ENCODE measurements at regions not wholly inside any gene's neighbourhood (a gene's known extent, or its start where the extent isn't known, plus 50 kb on each side); places are given as distances from the start of the nearest gene placed in this dataset.

GRCh38 chr7:121466455-121466854 lies 70.3 kb upstream of the FAM3C start:
- H2AK9ac ChIP-seq (replicated peaks; ENCODE audit: low read depth, low read length, poor library complexity), result no peak overlapping the region

More at GRCh38 chr7:121466455-121466854, 70.3 kb upstream of the FAM3C start:
- ChIA-PET CTCF (no interaction called here), POLR2A (ENCODE audit: unreplicated experiment) (no interaction called here)
- no TSS peak for BruUV-seq (replicated peaks)
- Histone ChIP-seq H2BK15ac (ENCODE audit: low read depth, low read length) (no peak overlapping the region), H3K4me2 (ENCODE audit: low read depth, low read length) (no peak overlapping the region), H3K9ac (ENCODE audit: low read depth, low read length) (no peak overlapping the region), H3K4me1 (ENCODE audit: control insufficient read depth, insufficient read depth, low read length) (no peaks in the 10 kb centered on the region), H3K79me1 (ENCODE audit: low read depth in 1 of 2, low read length in 2 of 2) (no peaks in the 10 kb centered on the region), H2AFZ (replicated peaks; ENCODE audit: low read length, poor library complexity) (no peak overlapping the region), H4K8ac (ENCODE audit: low read depth in 2 of 2, low read length in 2 of 2) (no peak overlapping the region), H2AK5ac (ENCODE audit: low read depth, low read length) (no peak overlapping the region), H3K4ac (ENCODE audit: low read depth, low read length) (no peak overlapping the region), H3K27me3 (ENCODE audit: control insufficient read depth, insufficient read depth, low read length) (no peaks in the 10 kb centered on the region), H3K9me1 (ENCODE audit: insufficient read depth, low read length) (no peaks in the 10 kb centered on the region), H2BK120ac (ENCODE audit: low read depth, low read length) (no peak overlapping the region), H4K91ac (ENCODE audit: insufficient read depth, low read depth, low read length) (no peak overlapping the region), H3K4me3 (ENCODE audit: insufficient read depth, low read depth, low read length) (no peak overlapping the region), H3K56ac (ENCODE audit: extremely low read depth, insufficient read depth, low read length) (no peak overlapping the region), H3K14ac (replicated peaks; ENCODE audit: low read depth, low read length) (no peak overlapping the region), H3K9me3 (ENCODE audit: control insufficient read depth, insufficient read depth, low read length) (no peaks in the 10 kb centered on the region), H3K27ac (ENCODE audit: insufficient read depth, low read length) (no peak overlapping the region), H3K23ac (ENCODE audit: low read depth, low read length) (no peak overlapping the region), H2BK5ac (ENCODE audit: low read depth, low read length, poor library complexity, severe bottlenecking) (no peak overlapping the region), H2BK20ac (ENCODE audit: low read depth, low read length) (no peak overlapping the region), H4K20me1 (ENCODE audit: insufficient read depth, low read length) (no peaks in the 10 kb centered on the region), H3K18ac (ENCODE audit: low read depth, low read length) (no peak overlapping the region), H4K5ac (ENCODE audit: low read depth, low read length) (no peak overlapping the region), H3K36me3 (ENCODE audit: control insufficient read depth, insufficient read depth, low read length) (no peaks in the 10 kb centered on the region)
- TF ChIP-seq BHLHE40 (IDR thresholded peaks at IDR 0.05; ENCODE audit: low read depth, low read length) (no peak), USF2 (IDR thresholded peaks at IDR 0.05; ENCODE audit: low read depth, low read length) (no peak), NFE2L2 (IDR thresholded peaks at IDR 0.05; ENCODE audit: low read depth, low read length) (no peak), MXI1 (IDR thresholded peaks at IDR 0.05; ENCODE audit: borderline replicate concordance, low read depth, low read length) (no peak), ELK1 (IDR thresholded peaks at IDR 0.05; ENCODE audit: borderline replicate concordance, low read depth, low read length) (no peak), SMC3 (IDR thresholded peaks at IDR 0.05; ENCODE audit: low read depth, low read length) (no peak), RFX5 (IDR thresholded peaks at IDR 0.05; ENCODE audit: low read depth, low read length) (no peak), FOS (IDR thresholded peaks at IDR 0.05; ENCODE audit: low read depth, low read length) (no peak), RCOR1 (IDR thresholded peaks at IDR 0.05; ENCODE audit: insufficient replicate concordance, low read length) (no peak), CTCF (conservative IDR thresholded peaks at IDR 0.05; ENCODE audit: low read depth, low read length) (no peak), POLR2A (IDR thresholded peaks at IDR 0.05; ENCODE audit: low read depth, low read length) (no peak), MAZ (IDR thresholded peaks at IDR 0.05; ENCODE audit: borderline replicate concordance, low read depth, low read length) (no peak), RAD21 (IDR thresholded peaks at IDR 0.05; ENCODE audit: low read length) (no peak)
- intact Hi-C loops (cut with micrococcal nuclease) (no loop called here), dilution Hi-C loops (cut with HindIII; ENCODE audit: low sequenced_read_pairs, unreplicated experiment) (no loop called here), in situ Hi-C loops (cut with MboI; ENCODE audit: low sequenced_read_pairs) (no loop called here)
- WGBS, 2 experiments (ENCODE audit: extremely low coverage in 2 of 2, insufficient read length in 1 of 2), result no CpG with 5 or more reads among the region's 4 CpGs
- ATAC-seq (ENCODE audit: low read depth) (no peak), DNase-seq (no peak)

Data from IMR-90 (cell line).